Muscle of back (tissue), 3 donors: ENCODE measurements at regions not wholly inside any gene's neighbourhood (a gene's known extent, or its start where the extent isn't known, plus 50 kb on each side); places are given as distances from the start of the nearest gene placed in this dataset.
"Not testable (repeated sequence)": the region's sequence is repeated elsewhere in the genome, so short reads cannot be mapped to it uniquely, and the experiment has no call there.

Source experiments
- DNase-seq, 3 donors: peaks; one replicate each; pipeline versions ENCODE4 v3.0.0 to v3.0.0-alpha.2; 2013

GRCh38 chr6:115630424-115631024 is 430.2 kb downstream of the FRK start:
- DNase-seq: no peak

- DNase-seq: no peak
Measured at GRCh38 chr6:115629415-115629814, 431.3 kb downstream of the FRK start.

DNA sequence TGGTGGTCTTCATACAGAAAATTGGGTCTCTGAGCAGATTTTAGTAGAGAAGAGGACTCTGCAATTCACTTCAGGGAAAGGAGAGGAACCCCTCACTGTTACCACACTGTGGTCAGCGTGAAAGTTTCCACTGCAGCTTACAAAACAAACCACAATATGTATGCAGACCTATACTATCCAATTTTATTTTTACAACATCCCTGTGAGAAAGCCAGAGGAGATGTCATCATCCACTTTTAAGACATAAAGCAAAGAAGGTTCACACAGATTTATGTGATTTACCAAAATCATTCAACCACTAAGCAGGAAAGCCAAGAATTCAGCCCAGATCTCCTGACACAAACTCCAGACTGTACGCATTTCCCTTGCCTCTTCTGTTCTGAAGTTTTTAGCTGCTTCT is 442.4 kb downstream of the FRK start:
- peak; percentile 2 to 35 (median 10) for DNase-seq

GRCh38 chr6:115617031-115617430 is 443.7 kb downstream of the FRK start:
- peak in 1 of 3 donors; percentile 5 for DNase-seq

DNA sequence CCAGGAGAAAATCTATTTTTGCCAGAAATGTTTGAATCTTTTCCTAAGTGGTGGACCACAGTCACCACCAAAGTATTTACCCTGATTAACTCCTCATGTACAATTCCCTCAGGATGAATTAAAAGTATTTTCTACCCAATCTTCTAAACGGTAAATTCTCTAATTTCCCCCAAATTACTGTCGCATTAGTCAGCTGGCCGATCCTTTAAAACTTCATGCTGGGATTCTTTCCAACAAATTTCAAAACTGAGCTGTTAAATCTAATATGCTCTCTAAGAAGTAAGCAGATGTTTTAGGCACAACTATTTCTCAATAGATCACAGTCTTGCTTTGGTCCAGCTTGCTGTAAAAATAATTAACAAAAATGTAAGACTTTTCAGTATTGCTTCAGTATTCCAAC is 447.2 kb downstream of the FRK start:
- peak; percentile 30 to 94 (median 69) for DNase-seq

DNA sequence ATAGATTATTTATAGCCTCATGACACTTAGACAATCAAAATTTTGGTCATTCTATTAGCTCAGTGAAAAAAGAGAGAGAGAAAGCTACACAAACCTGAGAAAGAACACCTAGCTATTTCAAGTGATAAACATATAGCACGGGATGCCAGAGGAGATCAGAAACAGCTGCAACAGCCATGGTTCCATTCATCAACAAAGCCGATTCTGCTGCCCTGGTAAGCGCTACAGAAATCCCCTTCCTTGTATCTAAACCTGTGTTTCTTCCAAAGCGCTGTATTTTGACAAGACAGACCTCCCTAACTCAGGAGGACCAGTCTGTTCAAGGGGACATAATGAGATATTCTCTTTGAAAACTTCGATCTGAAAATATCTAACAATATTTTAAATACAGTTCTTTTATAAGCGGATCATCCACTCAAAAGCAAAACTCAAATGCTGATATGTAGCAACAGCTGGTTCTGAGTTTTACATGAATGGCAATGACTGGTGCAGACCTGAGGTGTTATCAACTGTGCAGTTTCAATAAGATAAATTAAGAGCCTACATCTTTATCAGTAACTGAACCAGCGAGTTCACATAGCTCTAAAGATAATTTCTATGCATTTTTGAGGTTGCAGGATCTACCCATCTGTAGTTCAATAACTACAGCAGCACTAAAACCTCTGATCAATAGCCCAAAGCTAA is 447.8 kb downstream of the FRK start:
- DNase-seq: peak in 2 of 3 donors; percentile 1

DNA sequence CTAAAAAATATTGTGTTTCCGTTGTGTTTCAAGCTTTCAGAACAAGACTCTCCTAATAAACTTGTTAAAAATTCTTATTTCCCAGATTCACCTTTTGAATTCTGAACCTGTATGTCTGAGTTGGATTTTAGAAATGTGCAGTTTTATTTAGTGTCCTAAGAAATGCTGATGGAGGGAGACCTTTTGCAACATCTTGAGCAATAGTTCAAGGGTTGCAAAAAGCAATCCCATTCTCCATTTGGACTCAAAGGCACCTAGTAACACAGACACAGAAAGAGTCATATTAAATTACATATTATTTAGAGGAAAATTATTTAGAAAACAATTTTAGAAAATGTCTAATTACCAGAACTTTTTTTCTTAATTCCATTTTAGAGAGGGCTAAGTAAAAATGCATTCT is 448.5 kb downstream of the FRK start:
- no peak for DNase-seq

DNA sequence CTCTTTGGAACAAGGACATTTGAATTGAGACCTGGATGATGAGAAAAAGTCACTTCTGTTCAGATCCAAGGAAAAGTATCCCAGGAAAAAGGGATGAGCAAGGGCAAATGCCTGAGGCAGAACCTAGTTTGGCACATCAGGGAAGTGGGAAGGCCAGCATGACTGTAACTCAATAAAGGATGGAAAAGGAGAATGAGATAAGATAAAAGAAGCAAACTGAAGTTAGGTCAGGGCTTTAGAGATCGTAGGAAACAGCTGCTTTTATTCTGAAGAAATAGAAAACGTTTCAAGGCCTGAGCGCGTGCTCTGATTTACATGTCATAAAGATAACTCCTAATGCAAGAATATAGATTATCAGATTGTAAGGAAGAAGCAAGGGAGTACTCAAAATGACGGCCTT is 450.0 kb downstream of the FRK start:
- no peak for DNase-seq

- no peak for DNase-seq
Measured at GRCh38 chr6:115609111-115609510, 451.6 kb downstream of the FRK start.

DNA sequence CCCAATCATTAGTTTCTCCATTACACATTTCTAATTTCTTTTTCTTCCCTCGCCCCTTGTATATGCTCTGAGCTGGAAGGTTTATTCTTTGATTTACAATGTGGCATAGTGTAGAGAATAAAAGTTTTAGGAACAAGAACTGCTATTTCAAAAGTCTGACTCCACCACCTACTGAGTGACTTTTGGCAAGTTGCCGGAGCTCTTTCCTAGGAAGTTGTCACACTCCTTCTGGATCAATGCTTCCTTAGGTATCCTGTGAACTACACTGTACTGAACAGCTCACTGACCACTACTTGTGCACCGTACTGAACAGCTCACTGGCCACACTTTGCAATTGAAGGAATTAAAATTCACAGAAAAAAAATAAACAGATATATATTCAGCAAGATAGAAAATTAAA is 458.2 kb downstream of the FRK start:
- no peak for DNase-seq

GRCh38 chr6:115601509-115601908 is 459.2 kb downstream of the FRK start:
- DNase-seq: no peak

DNA sequence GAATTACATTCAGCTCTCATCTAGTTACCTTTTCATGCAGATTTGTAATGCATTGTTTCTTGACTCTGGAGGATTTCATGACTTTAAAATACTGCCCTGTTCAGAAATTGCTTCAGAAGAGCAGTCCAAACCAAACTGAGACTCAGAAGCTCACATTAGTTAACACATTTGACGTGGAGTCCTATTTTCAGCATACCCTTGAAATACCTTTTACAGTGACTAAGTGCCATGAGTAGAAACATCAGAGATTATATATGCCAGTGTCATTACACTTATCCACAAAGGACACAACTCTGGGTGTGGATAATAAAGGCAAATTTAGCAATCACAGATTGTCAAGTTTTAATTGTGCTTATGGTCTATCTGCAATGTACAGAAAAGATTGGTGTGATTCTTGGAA is 459.6 kb downstream of the FRK start:
- DNase-seq: no peak

DNA sequence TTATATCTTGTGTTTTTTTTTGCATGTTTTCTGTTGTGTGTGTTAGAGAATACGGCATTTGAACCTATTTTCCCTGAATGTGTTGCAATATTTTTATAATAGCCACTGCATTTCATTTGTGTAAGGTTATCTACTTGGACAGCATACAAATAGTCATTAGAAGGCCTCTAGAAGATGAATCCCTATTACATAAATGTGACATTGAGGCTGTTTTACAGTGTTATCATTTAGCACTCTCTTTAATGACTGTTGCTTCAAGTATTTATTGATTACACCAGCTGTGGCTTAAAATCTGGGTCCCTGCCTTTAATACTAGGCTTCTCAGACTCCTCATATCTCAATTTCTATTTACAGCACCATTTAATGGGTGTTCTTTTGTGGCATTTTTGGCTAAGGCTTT is 465.8 kb downstream of the FRK start:
- DNase-seq: no peak

DNA sequence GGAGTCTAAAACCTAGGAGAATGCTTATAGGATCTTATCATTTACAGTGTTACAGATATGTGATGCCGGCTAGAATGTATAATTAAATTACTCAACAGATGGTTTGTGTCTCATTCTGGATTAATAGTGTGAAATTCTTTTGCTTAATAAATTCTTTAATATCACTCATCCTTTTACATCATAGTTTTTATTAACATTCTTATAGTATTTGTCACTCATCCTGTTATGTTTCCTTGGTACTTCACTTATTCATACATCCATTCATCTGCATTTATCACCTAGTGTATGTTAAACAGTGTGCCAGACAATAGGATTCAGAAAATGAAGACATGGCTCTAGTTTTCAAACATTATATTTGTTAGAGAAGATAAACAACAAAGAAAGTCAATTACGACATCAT is 468.7 kb downstream of the FRK start:
- peak in 1 of 3 donors; percentile 26 for DNase-seq

DNA sequence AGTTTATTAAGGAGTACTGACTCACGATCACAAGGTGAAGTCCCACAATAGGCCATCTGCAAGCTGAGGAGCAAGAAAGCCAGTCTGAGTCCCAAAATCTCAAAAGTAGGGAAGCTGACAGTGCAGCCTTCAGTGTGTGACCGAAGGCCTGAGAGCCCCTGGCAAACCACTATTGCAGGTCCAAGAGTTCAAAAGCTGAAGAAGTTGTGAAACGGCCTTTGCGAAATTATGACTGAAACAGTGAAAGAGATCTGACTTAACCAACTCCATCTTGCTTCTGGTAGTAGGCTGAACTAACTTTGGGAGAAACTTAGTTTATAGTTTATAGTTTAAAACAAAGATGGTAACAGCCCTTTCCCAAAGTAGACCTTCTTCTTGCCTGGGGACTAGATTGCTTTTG is 471.6 kb downstream of the FRK start:
- DNase-seq: not testable (repeated sequence)

DNA sequence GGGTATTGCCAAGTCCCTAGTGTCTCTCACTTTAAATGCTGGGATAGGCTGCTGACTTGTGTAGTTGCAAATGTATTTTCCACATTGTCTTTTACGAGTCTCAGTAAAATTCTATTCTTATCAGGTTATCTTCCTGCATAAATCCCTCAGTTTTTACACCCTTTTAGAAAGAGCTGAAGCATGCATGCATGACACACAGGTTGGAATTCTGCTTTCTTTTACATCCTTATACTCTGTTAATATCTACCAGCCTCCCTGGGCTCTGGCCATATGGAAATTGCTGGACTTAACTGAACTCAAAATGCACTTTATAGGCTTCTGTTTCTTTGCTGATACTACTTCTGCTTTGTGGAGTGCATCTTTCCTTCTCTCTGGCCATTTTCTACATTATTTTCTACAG is 477.4 kb downstream of the FRK start:
- no peak for DNase-seq

DNA sequence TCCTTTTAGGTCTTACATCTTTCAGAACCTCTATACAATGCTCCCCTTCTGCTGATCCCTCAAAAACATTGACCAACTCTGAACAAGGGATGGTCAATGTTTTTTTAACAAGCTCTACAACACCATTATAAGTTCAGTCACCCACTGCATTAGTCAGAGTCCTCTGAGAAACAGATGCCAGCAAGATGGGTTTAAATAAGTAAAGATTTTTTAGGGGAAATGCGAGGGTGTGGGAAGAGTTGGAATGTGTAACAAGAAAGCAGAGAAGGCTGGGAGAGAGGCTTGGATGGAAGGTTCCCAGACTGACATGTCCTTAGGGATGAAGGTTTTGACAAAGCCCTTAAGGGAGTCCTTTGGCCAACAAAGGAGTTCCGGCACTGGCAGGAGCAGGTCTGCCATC is 478.3 kb downstream of the FRK start:
- DNase-seq: no peak

DNA sequence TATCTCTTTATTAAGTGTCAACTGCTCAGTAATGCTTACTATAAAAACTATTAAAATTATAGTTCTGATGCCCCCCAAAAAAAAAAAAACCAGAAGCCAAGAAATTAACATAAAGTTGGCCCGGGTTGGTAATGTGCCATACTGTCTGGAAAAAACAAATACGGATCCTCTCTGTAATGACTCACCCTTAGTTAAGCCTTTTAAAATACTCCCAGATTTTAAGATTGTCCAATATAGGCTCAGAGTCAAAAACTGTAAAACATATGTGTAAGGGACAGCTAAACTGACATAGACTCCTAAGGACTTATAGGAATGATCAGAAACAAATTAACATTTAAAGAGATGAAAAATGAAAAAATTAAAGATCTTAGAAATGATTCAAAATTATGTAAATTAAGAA is 481.1 kb downstream of the FRK start:
- DNase-seq: not testable (repeated sequence)

- no peak for DNase-seq
Measured at GRCh38 chr6:115577270-115577669, 483.4 kb downstream of the FRK start.

GRCh38 chr6:115575285-115575684 is 485.4 kb downstream of the FRK start:
- no peak for DNase-seq

GRCh38 chr6:115573861-115574260 is 486.8 kb downstream of the FRK start:
- DNase-seq: no peak

GRCh38 chr6:115570331-115570730 is 490.4 kb downstream of the FRK start:
- no peak for DNase-seq

DNA sequence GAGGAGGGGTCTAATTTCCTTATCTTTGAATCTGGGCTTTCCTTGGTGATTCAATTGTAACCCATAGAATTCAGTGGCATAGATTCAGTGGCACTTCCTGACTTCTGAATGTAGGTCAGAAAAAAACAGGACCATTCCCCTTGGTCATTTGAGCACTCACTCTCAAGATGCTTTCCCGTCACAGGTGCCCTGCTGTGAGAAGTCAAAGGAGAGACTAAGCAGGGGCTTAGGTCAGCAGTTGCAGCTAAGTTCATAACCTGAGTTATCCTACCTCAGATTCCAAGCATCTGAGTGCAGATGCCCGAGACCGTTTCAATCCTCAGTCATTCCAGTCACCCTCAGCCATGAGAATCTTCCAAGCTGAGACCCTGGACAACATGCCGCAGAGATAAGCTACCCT is 506.6 kb downstream of the FRK start:
- no peak for DNase-seq

- DNase-seq: peak; percentile 39 to 67 (median 51)
Measured at GRCh38 chr6:115551527-115551926, 509.2 kb downstream of the FRK start.
